Panc1 (cell line): ENCODE measurements at regions not wholly inside any gene's neighbourhood (a gene's known extent, or its start where the extent isn't known, plus 50 kb on each side); places are given as distances from the start of the nearest gene placed in this dataset.

ENCODE experiments used
- TF ChIP-seq, protein P1 (sequence below): fragments of 450-650 bp; IDR thresholded peaks from 2 replicates; pipeline ENCODE4 v1.5.1; 2017; ENCODE audit warnings: mild to moderate bottlenecking
- TF ChIP-seq, protein P2 (sequence below), 2 experiments: IDR thresholded peaks; 2 replicates each; pipeline ENCODE4 v1.6.1; 2011 to 2012; ENCODE audit warnings: low read depth in 2 of 2, control low read depth in 1 of 2, low read length in 1 of 2, mild to moderate bottlenecking in 1 of 2, moderate library complexity in 1 of 2; ENCODE audit not compliant: insufficient read depth in 1 of 2

DNA sequence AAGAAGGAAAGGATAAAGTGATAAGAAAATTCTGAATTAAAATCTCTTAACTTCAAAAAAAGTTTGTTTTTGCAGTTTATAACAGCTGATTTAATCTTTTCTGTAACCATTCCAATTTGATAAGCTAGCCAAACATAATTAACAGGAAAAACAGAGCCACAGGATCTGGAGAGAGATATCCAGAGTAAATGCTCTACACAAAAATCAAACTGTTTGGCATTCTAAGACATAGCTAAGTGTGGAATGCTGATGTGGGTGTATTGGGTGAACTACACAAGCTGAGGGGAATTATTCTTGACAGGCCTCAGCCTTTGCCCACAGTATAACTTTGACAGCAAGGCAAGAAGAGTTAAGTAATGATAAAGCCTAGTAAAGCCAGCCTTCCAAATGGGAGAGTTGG, 184.8 kb downstream of the GABRG1 start:
- TF ChIP-seq, protein P1, sequence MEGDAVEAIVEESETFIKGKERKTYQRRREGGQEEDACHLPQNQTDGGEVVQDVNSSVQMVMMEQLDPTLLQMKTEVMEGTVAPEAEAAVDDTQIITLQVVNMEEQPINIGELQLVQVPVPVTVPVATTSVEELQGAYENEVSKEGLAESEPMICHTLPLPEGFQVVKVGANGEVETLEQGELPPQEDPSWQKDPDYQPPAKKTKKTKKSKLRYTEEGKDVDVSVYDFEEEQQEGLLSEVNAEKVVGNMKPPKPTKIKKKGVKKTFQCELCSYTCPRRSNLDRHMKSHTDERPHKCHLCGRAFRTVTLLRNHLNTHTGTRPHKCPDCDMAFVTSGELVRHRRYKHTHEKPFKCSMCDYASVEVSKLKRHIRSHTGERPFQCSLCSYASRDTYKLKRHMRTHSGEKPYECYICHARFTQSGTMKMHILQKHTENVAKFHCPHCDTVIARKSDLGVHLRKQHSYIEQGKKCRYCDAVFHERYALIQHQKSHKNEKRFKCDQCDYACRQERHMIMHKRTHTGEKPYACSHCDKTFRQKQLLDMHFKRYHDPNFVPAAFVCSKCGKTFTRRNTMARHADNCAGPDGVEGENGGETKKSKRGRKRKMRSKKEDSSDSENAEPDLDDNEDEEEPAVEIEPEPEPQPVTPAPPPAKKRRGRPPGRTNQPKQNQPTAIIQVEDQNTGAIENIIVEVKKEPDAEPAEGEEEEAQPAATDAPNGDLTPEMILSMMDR: no peak
- TF ChIP-seq, protein P2, sequence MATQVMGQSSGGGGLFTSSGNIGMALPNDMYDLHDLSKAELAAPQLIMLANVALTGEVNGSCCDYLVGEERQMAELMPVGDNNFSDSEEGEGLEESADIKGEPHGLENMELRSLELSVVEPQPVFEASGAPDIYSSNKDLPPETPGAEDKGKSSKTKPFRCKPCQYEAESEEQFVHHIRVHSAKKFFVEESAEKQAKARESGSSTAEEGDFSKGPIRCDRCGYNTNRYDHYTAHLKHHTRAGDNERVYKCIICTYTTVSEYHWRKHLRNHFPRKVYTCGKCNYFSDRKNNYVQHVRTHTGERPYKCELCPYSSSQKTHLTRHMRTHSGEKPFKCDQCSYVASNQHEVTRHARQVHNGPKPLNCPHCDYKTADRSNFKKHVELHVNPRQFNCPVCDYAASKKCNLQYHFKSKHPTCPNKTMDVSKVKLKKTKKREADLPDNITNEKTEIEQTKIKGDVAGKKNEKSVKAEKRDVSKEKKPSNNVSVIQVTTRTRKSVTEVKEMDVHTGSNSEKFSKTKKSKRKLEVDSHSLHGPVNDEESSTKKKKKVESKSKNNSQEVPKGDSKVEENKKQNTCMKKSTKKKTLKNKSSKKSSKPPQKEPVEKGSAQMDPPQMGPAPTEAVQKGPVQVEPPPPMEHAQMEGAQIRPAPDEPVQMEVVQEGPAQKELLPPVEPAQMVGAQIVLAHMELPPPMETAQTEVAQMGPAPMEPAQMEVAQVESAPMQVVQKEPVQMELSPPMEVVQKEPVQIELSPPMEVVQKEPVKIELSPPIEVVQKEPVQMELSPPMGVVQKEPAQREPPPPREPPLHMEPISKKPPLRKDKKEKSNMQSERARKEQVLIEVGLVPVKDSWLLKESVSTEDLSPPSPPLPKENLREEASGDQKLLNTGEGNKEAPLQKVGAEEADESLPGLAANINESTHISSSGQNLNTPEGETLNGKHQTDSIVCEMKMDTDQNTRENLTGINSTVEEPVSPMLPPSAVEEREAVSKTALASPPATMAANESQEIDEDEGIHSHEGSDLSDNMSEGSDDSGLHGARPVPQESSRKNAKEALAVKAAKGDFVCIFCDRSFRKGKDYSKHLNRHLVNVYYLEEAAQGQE (IDR thresholded peaks at IDR 0.05; ENCODE audit: insufficient read depth in 1 of 2, low read depth in 2 of 2, low read length in 1 of 2): no peak
